HCT116 (cell line): ENCODE measurements at regions not wholly inside any gene's neighbourhood (a gene's known extent, or its start where the extent isn't known, plus 50 kb on each side); places are given as distances from the start of the nearest gene placed in this dataset.

ENCODE experiments used
- ATAC-seq: fragments of 200-7000 bp; cut with Tn5 transposase; 2 replicates; pipeline ENCODE4 v1.9.1; 2020; ENCODE audit warnings: mild to moderate bottlenecking, moderate library complexity
- BruUV-seq: library from RNA; stranded (reverse); fragments of 400-500 nt; replicated peaks from 2 replicates; lab custom pipeline; 2021; lab: Mats Ljungman, UMichigan
- CTCF ChIA-PET: fragments of 300-600 bp; sonication (Branson Sonifier 250); formaldehyde crosslinking; loops from one replicate; lab custom pipeline; 2021; ENCODE audit warnings: antibody characterized with exemption; lab: Charles Lee
- POLR2A ChIA-PET: fragments of 300-600, 350-600 bp; sonication (Branson Sonifier 250); formaldehyde crosslinking; loops from one replicate; lab custom pipeline; 2021; ENCODE audit warnings: antibody characterized with exemption; lab: Charles Lee
- RAD21 ChIA-PET, 2 experiments: fragments of 300-600 bp; sonication (Branson Sonifier 250); formaldehyde crosslinking; loops; one replicate each; lab custom pipeline; 2023; ENCODE audit warnings: low total read pairs in 2 of 2; ENCODE audit not compliant: uncharacterized antibody in 2 of 2, unreplicated experiment in 2 of 2, low non-redundant PET in 1 of 2; lab: Charles Lee
- DNase-seq: peaks from one replicate; pipeline ENCODE4 v3.0.0-alpha.2; 2010; ENCODE audit warnings: low read depth, low spot score
- H2AFZ ChIP-seq: fragments of 200-600 bp; shearing (Covaris generic), sonication (generic); 2 replicates; pipeline ENCODE4 v1.6.1; 2017; ENCODE audit warnings: low read depth, mixed run types, mixed read lengths, antibody characterized with exemption, low read length; ENCODE audit not compliant: poor library complexity, severe bottlenecking
- H3K27ac ChIP-seq: 2 replicates; pipeline ENCODE4 v1.5.1; 2012; ENCODE audit warnings: low read depth, low read length
- H3K27me3 ChIP-seq: fragments of 200-600 bp; sonication (generic); 2 replicates; pipeline ENCODE4 v1.6.1; 2016; ENCODE audit warnings: mixed run types, low read length, mixed read lengths; ENCODE audit not compliant: insufficient read depth
- H3K36me3 ChIP-seq, 2 experiments: fragments of 200-500 bp in 1 of 2; fragments of 200-600 bp in 1 of 2; sonication (Bioruptor generic) in 1 of 2; sonication (generic) in 1 of 2; 2 replicates each; pipeline versions ENCODE4 v1.5.1 to v1.6.1; 2014 to 2016; ENCODE audit warnings: low read length in 2 of 2, inconsistent platforms in 1 of 2, mixed read lengths in 1 of 2, mixed run types in 1 of 2; ENCODE audit not compliant: insufficient read depth in 2 of 2, control insufficient read depth in 1 of 2
- H3K4me1 ChIP-seq, 2 experiments: fragments of 200-600 bp in 1 of 2; sonication (generic) in 1 of 2; 2 replicates each; pipeline versions ENCODE4 v1.5.1 to v1.6.1; 2012 to 2017; ENCODE audit warnings: low read length in 2 of 2, inconsistent platforms in 1 of 2, mild to moderate bottlenecking in 1 of 2, mixed read lengths in 1 of 2, mixed run types in 1 of 2, moderate library complexity in 1 of 2; ENCODE audit not compliant: insufficient read depth in 2 of 2, control insufficient read depth in 1 of 2
- H3K4me2 ChIP-seq: fragments of 200-600 bp; sonication (generic); 2 replicates; pipeline ENCODE4 v1.6.1; 2017; ENCODE audit warnings: mixed run types, low read length, mixed read lengths
- H3K4me3 ChIP-seq, 2 experiments: fragments of 200-600 bp in 1 of 2; sonication (generic) in 1 of 2; replicated peaks in 1 of 2; 2 replicates each; pipeline ENCODE4 v1.5.1; 2011 to 2016; ENCODE audit warnings: low read length in 2 of 2, control low read depth in 1 of 2, low read depth in 1 of 2, mild to moderate bottlenecking in 1 of 2, mixed read lengths in 1 of 2, mixed run types in 1 of 2
- H3K79me2 ChIP-seq: fragments of 200-600 bp; sonication (generic); 2 replicates; pipeline ENCODE4 v1.6.1; 2017; ENCODE audit warnings: mild to moderate bottlenecking, mixed run types, low read length, moderate library complexity, mixed read lengths; ENCODE audit not compliant: insufficient read depth
- H3K9ac ChIP-seq: fragments of 200-600 bp; sonication (generic); 2 replicates; pipeline ENCODE4 v1.6.1; 2016; ENCODE audit warnings: low read length, mixed read lengths
- H3K9me2 ChIP-seq: fragments of 200-600 bp; sonication (generic), shearing (Covaris generic); 2 replicates; pipeline ENCODE4 v1.6.1; 2017; ENCODE audit warnings: mixed run types, mild to moderate bottlenecking, moderate library complexity; ENCODE audit not compliant: insufficient read depth
- H3K9me3 ChIP-seq, 2 experiments: fragments of 200-500 bp in 1 of 2; fragments of 200-600 bp in 1 of 2; sonication (Bioruptor generic) in 1 of 2; sonication (generic) in 1 of 2; 2 replicates each; pipeline ENCODE4 v1.6.1; 2014 to 2017; ENCODE audit warnings: low read length in 2 of 2, mixed read lengths in 2 of 2, inconsistent platforms in 1 of 2, low read depth in 1 of 2, mild to moderate bottlenecking in 1 of 2, mixed run types in 1 of 2, moderate library complexity in 1 of 2; ENCODE audit not compliant: control insufficient read depth in 1 of 2, insufficient read depth in 1 of 2
- H4K20me1 ChIP-seq: fragments of 200-600 bp; sonication (generic), shearing (Covaris generic); 2 replicates; pipeline ENCODE4 v1.6.1; 2017; ENCODE audit warnings: mixed run types, mild to moderate bottlenecking, moderate library complexity; ENCODE audit not compliant: insufficient read depth
- CBX3 ChIP-seq: IDR thresholded peaks from 2 replicates; pipeline ENCODE4 v1.6.1; 2012; ENCODE audit warnings: low read depth
- CTCF ChIP-seq, 3 experiments: fragments of 200-600 bp in 1 of 3; sonication (generic) in 1 of 3; IDR thresholded peaks in 2 of 3; conservative IDR thresholded peaks in 1 of 3; 2 replicates each; pipeline ENCODE4 v1.5.1; 2012 to 2017; ENCODE audit warnings: low read depth in 2 of 3, low read length in 2 of 3, antibody characterized with exemption in 1 of 3, borderline replicate concordance in 1 of 3, control low read depth in 1 of 3, mild to moderate bottlenecking in 1 of 3, mixed read lengths in 1 of 3, mixed run types in 1 of 3, moderate library complexity in 1 of 3; ENCODE audit not compliant: insufficient read depth in 1 of 3
- JUND ChIP-seq: IDR thresholded peaks from 2 replicates; pipeline ENCODE4 v1.6.1; 2012
- MAX ChIP-seq: IDR thresholded peaks from 2 replicates; pipeline ENCODE4 v1.6.1; 2012
- RAD21 ChIP-seq: IDR thresholded peaks from 2 replicates; pipeline ENCODE4 v1.6.1; 2012; ENCODE audit warnings: low read depth, mild to moderate bottlenecking
- SP1 ChIP-seq: IDR thresholded peaks from 2 replicates; pipeline ENCODE4 v1.6.1; 2012; ENCODE audit warnings: low read depth
- TCF7L2 ChIP-seq: IDR thresholded peaks from 2 replicates; pipeline ENCODE4 v1.7.0; 2011; ENCODE audit warnings: borderline replicate concordance, inconsistent platforms; ENCODE audit not compliant: insufficient read depth, insufficient read length; ENCODE audit errors: extremely low read depth
- ZFX ChIP-seq: fragments of 450-650 bp; IDR thresholded peaks from 2 replicates; pipeline ENCODE4 v1.6.1; 2017
- ZNF274 ChIP-seq: fragments of 200-500 bp; sonication (Bioruptor generic); IDR thresholded peaks from 2 replicates; pipeline ENCODE4 v1.6.1; 2014; ENCODE audit warnings: mild to moderate bottlenecking, low read depth, low read length, inconsistent platforms
- intact Hi-C: fragments of 100-400 bp; cut with micrococcal nuclease; formaldehyde crosslinking; loops from 2 replicates; pipeline ENCODE4 v1.10.0; 2022

- CTCF ChIA-PET = no interaction called here
- Histone ChIP-seq H3K4me2 (no peak overlapping the region), H3K9me2 (no peaks in the 10 kb centered on the region), H3K9me3 (no peaks in the 10 kb centered on the region)
- intact Hi-C loops = no loop called here
- no peak for TF ChIP-seq ZFX
- no peak for TF ChIP-seq MAX
- no peak for TF ChIP-seq CTCF (IDR thresholded peaks at IDR 0.05 in 2 of 3, conservative IDR thresholded peaks at IDR 0.05 in 1 of 3; ENCODE audit: borderline replicate concordance in 1 of 3, insufficient read depth in 1 of 3, low read depth in 2 of 3, low read length in 2 of 3)
- TF ChIP-seq JUND = no peak
- no peak for TF ChIP-seq RAD21
- no peak for TF ChIP-seq ZNF274
- no peak for TF ChIP-seq CBX3
- TF ChIP-seq, all 23 proteins: peak for 0
- Histone ChIP-seq H3K27me3 (peaks cover 13% of the 10 kb centered on the region; the same call in 1 of the 2 replicates), H2AFZ (no peak overlapping the region), H3K9ac (no peak overlapping the region), H3K36me3 (no peaks in the 10 kb centered on the region), H3K27ac (no peak overlapping the region), H3K4me3 (no peak overlapping the region), H3K79me2 (no peaks in the 10 kb centered on the region), H3K4me1 (peaks cover 0 to 2% of the 10 kb centered on the region in 2 experiments; a peak in 1 of 4 replicates), H4K20me1 (no peaks in the 10 kb centered on the region)
- ChIA-PET POLR2A (no interaction called here), RAD21 (no interaction called here)
- DNase-seq (no peak), ATAC-seq (no peak)
- no TSS peak for BruUV-seq
Measured at GRCh38 chr5:173751266-173751600, 134.8 kb upstream of the BOD1 start.

GRCh38 chr5:173752653-173753052, 135.5 kb upstream of the CPEB4 start:
- H3K27me3 ChIP-seq = peaks cover 25% of the 10 kb centered on the region
- H3K27ac ChIP-seq = no peak overlapping the region
- no peak overlapping the region for H3K4me3 ChIP-seq
- no peaks in the 10 kb centered on the region for H3K79me2 ChIP-seq
- DNase-seq (no peak), ATAC-seq (no peak)
- no peak overlapping the region for H3K4me2 ChIP-seq
- H2AFZ ChIP-seq = no peak overlapping the region
- no peaks in the 10 kb centered on the region for H4K20me1 ChIP-seq
- intact Hi-C loops = no loop called here
- no peaks in the 10 kb centered on the region for H3K36me3 ChIP-seq
- ChIA-PET CTCF (no interaction called here), RAD21 (no interaction called here), POLR2A (interaction anchor here (0.9 to 1.4 kb wide), 2 partner anchors 11 to 135 kb away, joined by 3 to 4 read pairs; partner anchors contain the start of gene CPEB4)
- no peak overlapping the region for H3K9ac ChIP-seq
- H3K9me2 ChIP-seq = no peaks in the 10 kb centered on the region
- no TSS peak for BruUV-seq
- no peak for TF ChIP-seq RAD21
- TF ChIP-seq TCF7L2 = no peak
- TF ChIP-seq SP1 = no peak
- H3K4me1 ChIP-seq = no peaks in the 10 kb centered on the region
- no peaks in the 10 kb centered on the region for H3K9me3 ChIP-seq
